SK-N-SH treated with all-trans-retinoic acid at 6 μM for 48 hours (cell line): ENCODE measurements at regions not wholly inside any gene's neighbourhood (a gene's known extent, or its start where the extent isn't known, plus 50 kb on each side); places are given as distances from the start of the nearest gene placed in this dataset.

Source experiments
- BACH2 ChIP-seq: fragments of 250-450 bp; sonication (Bioruptor Pico); IDR thresholded peaks from 2 replicates; pipeline ENCODE4 v1.9.0; 2021; ENCODE audit warnings: mild to moderate bottlenecking, borderline replicate concordance
- PATZ1 ChIP-seq: fragments of 250-450 bp; sonication (Bioruptor Pico); IDR thresholded peaks from 2 replicates; pipeline ENCODE4 v1.8.0; 2020; ENCODE audit warnings: mild to moderate bottlenecking, moderate library complexity, borderline replicate concordance
- ZNF8 ChIP-seq: fragments of 450-650 bp; formaldehyde crosslinking; IDR thresholded peaks from 2 replicates; pipeline ENCODE4 v1.5.0; 2020; ENCODE audit warnings: mild to moderate bottlenecking, moderate library complexity

- TF ChIP-seq BACH2 (CRISPR knock-in tag) (no peak), PATZ1 (no peak), ZNF8 (no peak)
Measured at GRCh38 chr2:207418419-207418818, 111.3 kb upstream of the CREB1 start.
